H9 (cell line): ENCODE measurements at regions not wholly inside any gene's neighbourhood (a gene's known extent, or its start where the extent isn't known, plus 50 kb on each side); places are given as distances from the start of the nearest gene placed in this dataset.

ENCODE experiments used
- DNase-seq: peaks from one replicate; pipeline ENCODE4 v3.0.0-alpha.2; 2017
- H2AFZ ChIP-seq: one replicate; pipeline ENCODE4 v1.6.1; 2013; ENCODE audit warnings: mild to moderate bottlenecking, low read length, control low read depth, moderate library complexity
- H2AK5ac ChIP-seq: 2 replicates; pipeline ENCODE4 v1.6.1; 2013; ENCODE audit warnings: low read length, control low read depth, mixed read lengths; ENCODE audit not compliant: insufficient read length
- H2BK120ac ChIP-seq: one replicate; pipeline ENCODE4 v1.6.1; 2013; ENCODE audit warnings: low read depth, mild to moderate bottlenecking, low read length, control low read depth, inconsistent platforms; ENCODE audit not compliant: poor library complexity, severe bottlenecking
- H2BK12ac ChIP-seq: 2 replicates; pipeline ENCODE4 v1.6.1; 2013; ENCODE audit warnings: low read length, control low read depth, mixed read lengths, low read depth; ENCODE audit not compliant: insufficient read length
- H2BK15ac ChIP-seq: 2 replicates; pipeline ENCODE4 v1.6.1; 2013; ENCODE audit warnings: low read depth, low read length, control low read depth
- H2BK20ac ChIP-seq: one replicate; pipeline ENCODE4 v1.6.1; 2013; ENCODE audit warnings: low read depth, mild to moderate bottlenecking, low read length, control low read depth, inconsistent platforms; ENCODE audit not compliant: poor library complexity, severe bottlenecking
- H2BK5ac ChIP-seq: 2 replicates; pipeline ENCODE4 v1.6.1; 2013; ENCODE audit warnings: low read length, control low read depth, mixed read lengths; ENCODE audit not compliant: insufficient read length
- H3K14ac ChIP-seq: 2 replicates; pipeline ENCODE4 v1.6.1; 2013; ENCODE audit warnings: low read length, control low read depth; ENCODE audit not compliant: insufficient read depth
- H3K18ac ChIP-seq: 2 replicates; pipeline ENCODE4 v1.6.1; 2013; ENCODE audit warnings: low read depth, mild to moderate bottlenecking, mixed read lengths, low read length, control low read depth; ENCODE audit not compliant: insufficient read length
- H3K23ac ChIP-seq: 2 replicates; pipeline ENCODE4 v1.6.1; 2013; ENCODE audit warnings: low read length, control low read depth, mixed read lengths, low read depth; ENCODE audit not compliant: insufficient read length
- H3K23me2 ChIP-seq: 2 replicates; pipeline ENCODE4 v1.6.1; 2013; ENCODE audit warnings: low read depth, mild to moderate bottlenecking, mixed read lengths, low read length, control low read depth; ENCODE audit not compliant: insufficient read length, poor library complexity, severe bottlenecking
- H3K27ac ChIP-seq: 2 replicates; pipeline ENCODE4 v1.5.1; 2013; ENCODE audit warnings: low read length, control low read depth, mixed read lengths, low read depth; ENCODE audit not compliant: insufficient read length
- H3K27me3 ChIP-seq: 2 replicates; pipeline ENCODE4 v1.6.1; 2013; ENCODE audit warnings: low read length, control low read depth, inconsistent platforms; ENCODE audit not compliant: insufficient read depth
- H3K4ac ChIP-seq: 2 replicates; pipeline ENCODE4 v1.6.1; 2013; ENCODE audit warnings: low read depth, mild to moderate bottlenecking, control low read depth, inconsistent platforms, low read length, moderate library complexity
- H3K4me1 ChIP-seq: 2 replicates; pipeline ENCODE4 v1.6.1; 2013; ENCODE audit warnings: low read length, control low read depth, inconsistent platforms; ENCODE audit not compliant: insufficient read depth
- H3K4me2 ChIP-seq: 2 replicates; pipeline ENCODE4 v1.6.1; 2013; ENCODE audit warnings: low read length, control low read depth, mixed read lengths; ENCODE audit not compliant: insufficient read length, insufficient read depth
- H3K56ac ChIP-seq: 2 replicates; pipeline ENCODE4 v1.6.1; 2013; ENCODE audit warnings: low read depth, mild to moderate bottlenecking, mixed read lengths, low read length, control low read depth; ENCODE audit not compliant: insufficient read length
- H3K79me1 ChIP-seq: 2 replicates; pipeline ENCODE4 v1.6.1; 2013; ENCODE audit warnings: low read depth, mild to moderate bottlenecking, moderate library complexity, low read length, control low read depth, inconsistent platforms; ENCODE audit not compliant: insufficient read depth, poor library complexity, severe bottlenecking
- H3K79me2 ChIP-seq: 2 replicates; pipeline ENCODE4 v1.6.1; 2013; ENCODE audit warnings: low read length, control low read depth, inconsistent platforms; ENCODE audit not compliant: insufficient read depth
- H3K9ac ChIP-seq: 2 replicates; pipeline ENCODE4 v1.6.1; 2013; ENCODE audit warnings: low read length, control low read depth, mixed read lengths; ENCODE audit not compliant: insufficient read length; ENCODE audit errors: extremely low read depth
- H3K9me3 ChIP-seq: one replicate; pipeline ENCODE4 v1.6.1; 2013; ENCODE audit warnings: low read depth, low read length, inconsistent platforms; ENCODE audit not compliant: control insufficient read depth
- H3T11ph ChIP-seq: one replicate; pipeline ENCODE4 v1.6.1; 2013; ENCODE audit warnings: mild to moderate bottlenecking, low read length, control low read depth, inconsistent platforms
- H4K20me1 ChIP-seq: one replicate; pipeline ENCODE4 v1.6.1; 2013; ENCODE audit not compliant: control insufficient read depth, insufficient read length, insufficient read depth
- H4K5ac ChIP-seq: 2 replicates; pipeline ENCODE4 v1.6.1; 2013; ENCODE audit warnings: low read depth, mild to moderate bottlenecking, mixed read lengths, low read length, control low read depth; ENCODE audit not compliant: insufficient read length
- H4K8ac ChIP-seq: replicated peaks from 2 replicates; pipeline ENCODE4 v1.6.1; 2013; ENCODE audit warnings: low read length, control low read depth, mixed read lengths, low read depth; ENCODE audit not compliant: insufficient read length
- H4K91ac ChIP-seq: 2 replicates; pipeline ENCODE4 v1.6.1; 2013; ENCODE audit warnings: low read depth, mild to moderate bottlenecking, moderate library complexity, mixed read lengths, low read length, control low read depth; ENCODE audit not compliant: insufficient read length
- H3K27ac Mint-ChIP-seq, 3 experiments: 2 replicates in 2 of 3; 3 replicates in 1 of 3; pipeline ENCODE4 v1.8.0; 2020 to 2021; ENCODE audit warnings: mixed read lengths in 3 of 3, mild to moderate bottlenecking in 1 of 3, moderate library complexity in 1 of 3
- H3K27me3 Mint-ChIP-seq: 2 replicates; pipeline ENCODE4 v1.8.0; 2021; ENCODE audit warnings: low read depth, mild to moderate bottlenecking, moderate library complexity, mixed read lengths
- H3K36me3 Mint-ChIP-seq, 3 experiments: 2 replicates in 2 of 3; 3 replicates in 1 of 3; pipeline ENCODE4 v1.8.0; 2020 to 2021; ENCODE audit warnings: low read depth in 3 of 3, mixed read lengths in 3 of 3; ENCODE audit not compliant: insufficient read depth in 1 of 3
- H3K4me1 Mint-ChIP-seq, 2 experiments: 2 replicates each; pipeline ENCODE4 v1.8.0; 2020; ENCODE audit warnings: mixed read lengths in 2 of 2
- H3K4me3 Mint-ChIP-seq, 2 experiments: 2 replicates in 1 of 2; 3 replicates in 1 of 2; pipeline ENCODE4 v1.8.0; 2020 to 2021; ENCODE audit warnings: mild to moderate bottlenecking in 2 of 2, mixed read lengths in 2 of 2, moderate library complexity in 1 of 2
- H3K9me3 Mint-ChIP-seq, 2 experiments: 2 replicates in 1 of 2; 3 replicates in 1 of 2; pipeline ENCODE4 v1.8.0; 2020; ENCODE audit warnings: mild to moderate bottlenecking in 2 of 2, mixed read lengths in 2 of 2, moderate library complexity in 1 of 2
- CTCF ChIP-seq: fragments of 200-600 bp; sonication (generic); conservative IDR thresholded peaks from 3 replicates; pipeline ENCODE4 v1.8.0; 2021; ENCODE audit warnings: antibody characterized with exemption, mild to moderate bottlenecking
- WGBS: extraction: QIAGEN DNeasy Blood & Tissue Kit; methylation state at CpG from one replicate; pipeline ENCODE4 v1.1.7; 2013; ENCODE audit warnings: missing lambda C conversion rate, low lambda C conversion rate, mixed read lengths; ENCODE audit not compliant: insufficient read length; ENCODE audit errors: extremely low coverage; 5-methylcytosine and 5-hydroxymethylcytosine counted together

GRCh38 chr3:153657461-153657860 is 463.7 kb upstream of the ARHGEF26 start:
- H3K23me2 ChIP-seq, result no peaks in the 10 kb centered on the region
- H2BK12ac ChIP-seq, result no peak overlapping the region
- H3K4me1 Mint-ChIP-seq, result peaks cover 0 to 2% of the 10 kb centered on the region in 2 experiments; a peak in 1 of 4 replicates
- H3K9ac ChIP-seq, result no peak overlapping the region
- no peak overlapping the region for H3K4me2 ChIP-seq
- H3T11ph ChIP-seq, result no peak overlapping the region
- peak overlapping the region in 1 of 3 experiments; percentile 73; a peak in 1 of 7 replicates for H3K27ac Mint-ChIP-seq
- H4K8ac ChIP-seq, result no peak overlapping the region
- H3K27me3 Mint-ChIP-seq, result no peaks in the 10 kb centered on the region
- no CpG with 5 or more reads among the region's 3 CpGs for WGBS
- H3K4me3 Mint-ChIP-seq, result no peak overlapping the region
- H3K36me3 Mint-ChIP-seq, result peaks cover 3 to 12% (median 3%) of the 10 kb centered on the region in 3 experiments
- no peaks in the 10 kb centered on the region for H3K4me1 ChIP-seq
- no peak overlapping the region for H2AFZ ChIP-seq
- no peak overlapping the region for H3K27ac ChIP-seq
- peaks cover 12 to 14% of the 10 kb centered on the region in 2 experiments for H3K9me3 Mint-ChIP-seq
- no peak overlapping the region for H3K4ac ChIP-seq
- H3K56ac ChIP-seq, result no peak overlapping the region
- H3K18ac ChIP-seq, result no peak overlapping the region
- no peak overlapping the region for H4K91ac ChIP-seq
- H2BK15ac ChIP-seq, result no peak overlapping the region
- no peaks in the 10 kb centered on the region for H4K20me1 ChIP-seq
- H3K79me1 ChIP-seq, result no peaks in the 10 kb centered on the region
- H4K5ac ChIP-seq, result no peak overlapping the region
- no peak overlapping the region for H3K23ac ChIP-seq
- no peak overlapping the region for H2BK120ac ChIP-seq
- H2BK5ac ChIP-seq, result no peak overlapping the region
- H3K79me2 ChIP-seq, result no peaks in the 10 kb centered on the region
- TF ChIP-seq CTCF, result no peak
- no peak overlapping the region for H2BK20ac ChIP-seq
- no peaks in the 10 kb centered on the region for H3K27me3 ChIP-seq
- no peak for DNase-seq
- H3K9me3 ChIP-seq, result no peaks in the 10 kb centered on the region
- no peak overlapping the region for H2AK5ac ChIP-seq
- H3K14ac ChIP-seq, result no peak overlapping the region
